ENCODE measurements at regions not wholly inside any gene's neighbourhood (a gene's known extent, or its start where the extent isn't known, plus 50 kb on each side); places are given as distances from the start of the nearest gene placed in this dataset.

- CTCF ChIA-PET (ENCODE audit: low intra/inter-chr PET ratio), result no interaction called here
- H3K36me3 ChIP-seq (ENCODE audit: control insufficient read depth, insufficient read depth, low read length), result no peaks in the 10 kb centered on the region
- in situ Hi-C loops (cut with MboI) (no loop called here), intact Hi-C loops (cut with micrococcal nuclease) (no loop called here)
- no peak overlapping the region for H3K27ac ChIP-seq (ENCODE audit: extremely low read depth, low read depth, low read length)
- POLR2A ChIA-PET, result no interaction called here
- no peak overlapping the region for H3K4me3 ChIP-seq
- H4K20me1 ChIP-seq (replicated peaks; ENCODE audit: control insufficient read depth, insufficient read depth, low read length), result no peaks in the 10 kb centered on the region
- no peak for DNase-seq (ENCODE audit: extremely low read depth in 1 of 4, low spot score in 3 of 4)
- no peaks in the 10 kb centered on the region for H3K4me1 ChIP-seq (replicated peaks in 1 of 2; ENCODE audit: control insufficient read depth in 2 of 2, insufficient read depth in 2 of 2, low read length in 2 of 2)
- H3K79me2 ChIP-seq (ENCODE audit: control insufficient read depth, insufficient read depth, low read length), result no peaks in the 10 kb centered on the region
- H3K27me3 ChIP-seq (ENCODE audit: control insufficient read depth in 2 of 2, insufficient read depth in 2 of 2, low read length in 2 of 2), result no peaks in the 10 kb centered on the region
- no peak for FAIRE-seq
- no peak overlapping the region for H2AFZ ChIP-seq (ENCODE audit: low read depth, low read length)
- BruUV-seq (replicated peaks), result no TSS peak
- no peaks in the 10 kb centered on the region for H3K9me3 ChIP-seq (replicated peaks; ENCODE audit: control insufficient read depth, insufficient read depth, low read depth, low read length)
- H3K9ac ChIP-seq (ENCODE audit: insufficient read depth in 1 of 2, low read depth in 2 of 2, low read length in 2 of 2), result no peak overlapping the region
- no peaks in the 10 kb centered on the region for H3K9me1 ChIP-seq (ENCODE audit: control insufficient read depth, insufficient read depth, low read length)
- no peak for TF ChIP-seq EWSR1 (IDR thresholded peaks at IDR 0.05; ENCODE audit: borderline replicate concordance, low read depth, partially characterized antibody)
- no peak for TF ChIP-seq POLR2AphosphoS2 (IDR thresholded peaks at IDR 0.05; ENCODE audit: low read length)
- no peak for TF ChIP-seq CBX1 (IDR thresholded peaks at IDR 0.05; ENCODE audit: low read depth)
- TF ChIP-seq CBFA2T3 (IDR thresholded peaks at IDR 0.05), result no peak
- no peak for TF ChIP-seq PHF8 (IDR thresholded peaks at IDR 0.05; ENCODE audit: borderline replicate concordance, low read length)
- TF ChIP-seq SIN3A (IDR thresholded peaks at IDR 0.05; ENCODE audit: borderline replicate concordance in 2 of 2, control insufficient read depth in 1 of 2, low read depth in 2 of 2, low read length in 2 of 2), result no peak
- TF ChIP-seq ETV6 (IDR thresholded peaks at IDR 0.05; ENCODE audit: borderline replicate concordance in 1 of 2, low read depth in 2 of 2, low read length in 1 of 2), result no peak
- no peak for TF ChIP-seq ETV6 (CRISPR knock-in tag; IDR thresholded peaks at IDR 0.05; ENCODE audit: borderline replicate concordance)
- no peak for TF ChIP-seq RREB1 (CRISPR knock-in tag; IDR thresholded peaks at IDR 0.05)
- TF ChIP-seq TCF7L2 (IDR thresholded peaks at IDR 0.05; ENCODE audit: low read depth, low read length), result no peak
- no peak for TF ChIP-seq ZNF24 (IDR thresholded peaks at IDR 0.05)
- TF ChIP-seq ZNF146 (CRISPR knock-in tag; IDR thresholded peaks at IDR 0.05; ENCODE audit: unreplicated experiment), result no peak
- TF ChIP-seq ZNF174 (CRISPR knock-in tag; IDR thresholded peaks at IDR 0.05), result no peak
- TF ChIP-seq HCFC1 (IDR thresholded peaks at IDR 0.05; ENCODE audit: low read depth, low read length), result no peak
- no peak for TF ChIP-seq SOX6 (IDR thresholded peaks at IDR 0.05)
- no peak for TF ChIP-seq RBM17 (IDR thresholded peaks at IDR 0.05; ENCODE audit: borderline replicate concordance, low read depth, low read length)
- no peak for TF ChIP-seq XRCC4 (IDR thresholded peaks at IDR 0.05; ENCODE audit: extremely low read depth, insufficient read depth, insufficient read length)
- TF ChIP-seq SMAD2 (IDR thresholded peaks at IDR 0.05; ENCODE audit: low read depth, low read length), result no peak
- TF ChIP-seq CHCHD3 (CRISPR knock-in tag; IDR thresholded peaks at IDR 0.05), result no peak
- TF ChIP-seq PURB (CRISPR knock-in tag; IDR thresholded peaks at IDR 0.05; ENCODE audit: low read depth), result no peak
- H3K4me2 ChIP-seq (ENCODE audit: insufficient read depth, low read length), result no peak overlapping the region
- 0% methylated on average over 8 of the region's 8 CpGs for WGBS (ENCODE audit: insufficient coverage, low coverage, missing lambda C conversion rate)
- no peak for ATAC-seq
Measured at GRCh38 chr4:110826656-110827055, 203.8 kb upstream of the PITX2 start.
